ENCODE measurements at regions not wholly inside any gene's neighbourhood (a gene's known extent, or its start where the extent isn't known, plus 50 kb on each side); places are given as distances from the start of the nearest gene placed in this dataset.
"Not testable (repeated sequence)": the region's sequence is repeated elsewhere in the genome, so short reads cannot be mapped to it uniquely, and the experiment has no call there.

- Histone ChIP-seq H3K4me3 (ENCODE audit: low read length in 2 of 2) (no peak overlapping the region), H3K4me1 (ENCODE audit: control insufficient read depth in 2 of 2, insufficient read depth in 2 of 2, low read length in 2 of 2) (no peaks in the 10 kb centered on the region), H3K27ac (ENCODE audit: low read depth in 1 of 2, low read length in 1 of 2) (no peak overlapping the region), H3K27me3 (ENCODE audit: control insufficient read depth in 2 of 2, insufficient read depth in 1 of 2, low read length in 1 of 2) (no peaks in the 10 kb centered on the region), H3K9me3 (ENCODE audit: control insufficient read depth in 2 of 2, insufficient read depth in 1 of 2, low read length in 1 of 2) (no peaks in the 10 kb centered on the region), H3K36me3 (ENCODE audit: control insufficient read depth in 2 of 2, insufficient read depth in 2 of 2, low read length in 1 of 2) (no peaks in the 10 kb centered on the region)
- DNase-seq (ENCODE audit: low read depth in 6 of 9, low spot score in 9 of 9): no peak
- WGBS: 96% methylated on average over 4 of the region's 4 CpGs
These were observed 170.1 kb upstream of the PHACTR1 start for GRCh38 chr6:12546410-12547002.

DNA sequence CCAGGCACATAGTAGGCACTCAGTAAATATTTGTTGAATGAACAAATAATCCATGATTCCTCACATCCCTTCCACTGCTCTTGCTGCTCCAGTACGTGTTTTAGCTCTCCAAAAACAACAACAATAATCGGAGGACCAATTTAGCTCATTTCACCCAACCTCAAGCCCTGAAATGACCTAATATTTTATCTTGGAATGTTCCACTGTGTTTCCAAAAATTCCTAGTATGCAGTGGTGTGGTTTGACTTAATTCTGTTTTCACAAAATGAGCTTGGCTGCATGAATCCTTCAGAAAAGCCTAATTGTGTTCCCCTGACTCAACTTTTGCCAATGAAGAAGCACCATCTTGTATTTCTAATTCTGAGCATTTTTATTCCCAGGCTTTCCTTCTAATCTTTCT is 168.0 kb upstream of the PHACTR1 start:
- WGBS: 92% methylated on average over 2 of the region's 2 CpGs
- no peak overlapping the region for H3K27ac ChIP-seq (ENCODE audit: low read depth in 1 of 2, low read length in 1 of 2)
- H3K4me1 ChIP-seq (ENCODE audit: control insufficient read depth in 2 of 2, insufficient read depth in 2 of 2, low read length in 2 of 2): no peaks in the 10 kb centered on the region

DNA sequence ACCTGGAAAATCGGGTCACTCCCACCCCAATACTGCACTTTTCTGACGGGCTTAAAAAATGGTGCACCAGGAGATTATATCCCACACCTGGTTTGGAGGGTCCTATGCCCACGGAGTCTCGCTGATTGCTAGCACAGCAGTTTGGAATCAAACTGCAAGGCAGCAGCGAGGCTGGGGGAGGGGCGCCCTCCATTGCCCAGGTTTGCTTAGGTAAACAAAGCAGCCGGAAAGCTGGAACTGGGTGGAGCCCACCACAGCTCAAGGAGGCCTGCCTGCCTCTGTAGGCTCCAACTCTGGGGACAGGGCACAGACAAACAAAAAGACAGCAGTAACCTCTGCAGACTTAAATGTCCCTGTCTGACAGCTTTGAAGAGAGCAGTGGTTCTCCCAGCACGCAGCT is 167.1 kb upstream of the PHACTR1 start:
- not testable (repeated sequence) for DNase-seq (ENCODE audit: low read depth in 6 of 9, low spot score in 9 of 9); H3K4me3 ChIP-seq (ENCODE audit: low read length in 2 of 2); H3K27ac ChIP-seq (ENCODE audit: low read depth in 1 of 2, low read length in 1 of 2); H3K36me3 ChIP-seq (ENCODE audit: control insufficient read depth in 2 of 2, insufficient read depth in 2 of 2, low read length in 1 of 2); H3K9me3 ChIP-seq (ENCODE audit: control insufficient read depth in 2 of 2, insufficient read depth in 1 of 2, low read length in 1 of 2); H3K27me3 ChIP-seq (ENCODE audit: control insufficient read depth in 2 of 2, insufficient read depth in 1 of 2, low read length in 1 of 2); H3K4me1 ChIP-seq (ENCODE audit: control insufficient read depth in 2 of 2, insufficient read depth in 2 of 2, low read length in 2 of 2)
- 98% methylated on average over 8 of the region's 8 CpGs for WGBS

More for the DNA sequence above, 168.0 kb upstream of the PHACTR1 start:
- no peaks in the 10 kb centered on the region for H3K36me3 ChIP-seq (ENCODE audit: control insufficient read depth in 2 of 2, insufficient read depth in 2 of 2, low read length in 1 of 2)
- DNase-seq (ENCODE audit: low read depth in 6 of 9, low spot score in 9 of 9): no peak
- H3K9me3 ChIP-seq (ENCODE audit: control insufficient read depth in 2 of 2, insufficient read depth in 1 of 2, low read length in 1 of 2): no peaks in the 10 kb centered on the region
- H3K27me3 ChIP-seq (ENCODE audit: control insufficient read depth in 2 of 2, insufficient read depth in 1 of 2, low read length in 1 of 2): no peaks in the 10 kb centered on the region
- no peak overlapping the region for H3K4me3 ChIP-seq (ENCODE audit: low read length in 2 of 2)

- DNase-seq (ENCODE audit: low read depth in 6 of 9, low spot score in 9 of 9); H3K27me3 ChIP-seq (ENCODE audit: control insufficient read depth in 2 of 2, insufficient read depth in 1 of 2, low read length in 1 of 2); H3K27ac ChIP-seq (ENCODE audit: low read depth in 1 of 2, low read length in 1 of 2); H3K36me3 ChIP-seq (ENCODE audit: control insufficient read depth in 2 of 2, insufficient read depth in 2 of 2, low read length in 1 of 2); H3K4me1 ChIP-seq (ENCODE audit: control insufficient read depth in 2 of 2, insufficient read depth in 2 of 2, low read length in 2 of 2); H3K9me3 ChIP-seq (ENCODE audit: control insufficient read depth in 2 of 2, insufficient read depth in 1 of 2, low read length in 1 of 2); H3K4me3 ChIP-seq (ENCODE audit: low read length in 2 of 2): not testable (repeated sequence)
- 96% methylated on average over 2 of the region's 2 CpGs for WGBS
These were observed 161.7 kb upstream of the PHACTR1 start for GRCh38 chr6:12554820-12555219.

- DNase-seq (ENCODE audit: low read depth in 6 of 9, low spot score in 9 of 9): no peak
- no peaks in the 10 kb centered on the region for H3K4me1 ChIP-seq (ENCODE audit: control insufficient read depth in 2 of 2, insufficient read depth in 2 of 2, low read length in 2 of 2)
- no peak overlapping the region for H3K4me3 ChIP-seq (ENCODE audit: low read length in 2 of 2)
- 95% methylated on average over 2 of the region's 2 CpGs for WGBS
- H3K36me3 ChIP-seq (ENCODE audit: control insufficient read depth in 2 of 2, insufficient read depth in 2 of 2, low read length in 1 of 2): no peaks in the 10 kb centered on the region
- H3K27me3 ChIP-seq (ENCODE audit: control insufficient read depth in 2 of 2, insufficient read depth in 1 of 2, low read length in 1 of 2): no peaks in the 10 kb centered on the region
- no peak overlapping the region for H3K27ac ChIP-seq (ENCODE audit: low read depth in 1 of 2, low read length in 1 of 2)
- H3K9me3 ChIP-seq (ENCODE audit: control insufficient read depth in 2 of 2, insufficient read depth in 1 of 2, low read length in 1 of 2): no peaks in the 10 kb centered on the region
These were observed 161.3 kb upstream of the PHACTR1 start for GRCh38 chr6:12555267-12555666.

- 98% methylated on average over 3 of the region's 3 CpGs for WGBS
- Histone ChIP-seq H3K4me3 (ENCODE audit: low read length in 2 of 2) (no peak overlapping the region), H3K27ac (ENCODE audit: low read depth in 1 of 2, low read length in 1 of 2) (no peak overlapping the region), H3K36me3 (ENCODE audit: control insufficient read depth in 2 of 2, insufficient read depth in 2 of 2, low read length in 1 of 2) (no peaks in the 10 kb centered on the region), H3K9me3 (ENCODE audit: control insufficient read depth in 2 of 2, insufficient read depth in 1 of 2, low read length in 1 of 2) (no peaks in the 10 kb centered on the region), H3K27me3 (ENCODE audit: control insufficient read depth in 2 of 2, insufficient read depth in 1 of 2, low read length in 1 of 2) (no peaks in the 10 kb centered on the region), H3K4me1 (ENCODE audit: control insufficient read depth in 2 of 2, insufficient read depth in 2 of 2, low read length in 2 of 2) (no peaks in the 10 kb centered on the region)
- no peak for DNase-seq (ENCODE audit: low read depth in 6 of 9, low spot score in 9 of 9)
These were observed 160.8 kb upstream of the PHACTR1 start for GRCh38 chr6:12555781-12556180.

DNA sequence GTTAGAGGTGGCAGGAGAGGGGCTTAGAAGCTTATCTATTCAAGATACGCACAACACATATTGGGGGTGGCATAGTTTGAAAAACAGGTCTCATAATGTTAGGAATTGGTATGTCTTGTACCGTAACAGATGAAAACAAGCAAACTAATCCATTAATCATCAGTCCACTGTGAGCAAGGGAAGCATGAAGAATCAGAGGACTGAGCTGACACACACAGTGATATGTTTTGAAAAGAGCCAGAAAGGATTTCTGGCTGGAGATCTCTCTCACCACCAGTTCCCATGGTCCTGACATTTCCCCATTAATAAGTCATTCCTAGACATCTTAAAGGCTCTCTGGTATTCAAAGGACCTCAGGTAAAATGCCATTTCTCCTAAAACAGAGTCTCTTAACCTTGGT is 158.8 kb upstream of the PHACTR1 start:
- Histone ChIP-seq H3K27ac (ENCODE audit: low read depth in 1 of 2, low read length in 1 of 2) (no peak overlapping the region), H3K9me3 (ENCODE audit: control insufficient read depth in 2 of 2, insufficient read depth in 1 of 2, low read length in 1 of 2) (no peaks in the 10 kb centered on the region), H3K4me1 (ENCODE audit: control insufficient read depth in 2 of 2, insufficient read depth in 2 of 2, low read length in 2 of 2) (no peaks in the 10 kb centered on the region), H3K4me3 (ENCODE audit: low read length in 2 of 2) (no peak overlapping the region), H3K36me3 (ENCODE audit: control insufficient read depth in 2 of 2, insufficient read depth in 2 of 2, low read length in 1 of 2) (no peaks in the 10 kb centered on the region), H3K27me3 (ENCODE audit: control insufficient read depth in 2 of 2, insufficient read depth in 1 of 2, low read length in 1 of 2) (no peaks in the 10 kb centered on the region)
- no peak for DNase-seq (ENCODE audit: low read depth in 6 of 9, low spot score in 9 of 9)
- WGBS: 94% methylated on average over 2 of the region's 2 CpGs

- H3K9me3 ChIP-seq (ENCODE audit: control insufficient read depth in 2 of 2, insufficient read depth in 1 of 2, low read length in 1 of 2): no peaks in the 10 kb centered on the region
- H3K27ac ChIP-seq (ENCODE audit: low read depth in 1 of 2, low read length in 1 of 2): no peak overlapping the region
- H3K27me3 ChIP-seq (ENCODE audit: control insufficient read depth in 2 of 2, insufficient read depth in 1 of 2, low read length in 1 of 2): no peaks in the 10 kb centered on the region
- WGBS: 87% methylated on average over 5 of the region's 5 CpGs
- no peaks in the 10 kb centered on the region for H3K36me3 ChIP-seq (ENCODE audit: control insufficient read depth in 2 of 2, insufficient read depth in 2 of 2, low read length in 1 of 2)
- H3K4me1 ChIP-seq (ENCODE audit: control insufficient read depth in 2 of 2, insufficient read depth in 2 of 2, low read length in 2 of 2): no peaks in the 10 kb centered on the region
- no peak for DNase-seq (ENCODE audit: low read depth in 6 of 9, low spot score in 9 of 9)
- no peak overlapping the region for H3K4me3 ChIP-seq (ENCODE audit: low read length in 2 of 2)
These were observed 156.3 kb upstream of the PHACTR1 start for GRCh38 chr6:12560315-12560714.

- H3K9me3 ChIP-seq (ENCODE audit: control insufficient read depth in 2 of 2, insufficient read depth in 1 of 2, low read length in 1 of 2): no peaks in the 10 kb centered on the region
- no peak overlapping the region for H3K4me3 ChIP-seq (ENCODE audit: low read length in 2 of 2)
- no peaks in the 10 kb centered on the region for H3K4me1 ChIP-seq (ENCODE audit: control insufficient read depth in 2 of 2, insufficient read depth in 2 of 2, low read length in 2 of 2)
- no peak for DNase-seq (ENCODE audit: low read depth in 6 of 9, low spot score in 9 of 9)
- H3K27me3 ChIP-seq (ENCODE audit: control insufficient read depth in 2 of 2, insufficient read depth in 1 of 2, low read length in 1 of 2): no peaks in the 10 kb centered on the region
- H3K36me3 ChIP-seq (ENCODE audit: control insufficient read depth in 2 of 2, insufficient read depth in 2 of 2, low read length in 1 of 2): no peaks in the 10 kb centered on the region
- no peak overlapping the region for H3K27ac ChIP-seq (ENCODE audit: low read depth in 1 of 2, low read length in 1 of 2)
- 94% methylated on average over 2 of the region's 2 CpGs for WGBS
These were observed 149.9 kb upstream of the PHACTR1 start for GRCh38 chr6:12566618-12567123.
